Keratinocyte (primary cell): ENCODE measurements at regions not wholly inside any gene's neighbourhood (a gene's known extent, or its start where the extent isn't known, plus 50 kb on each side); places are given as distances from the start of the nearest gene placed in this dataset.

Experiments used
- DNase-seq: peaks from one replicate; pipeline ENCODE4 v3.0.0-alpha.2; 2011; ENCODE audit warnings: low read depth, missing footprints, low spot score
- FAIRE-seq: peaks from 2 replicates; lab custom pipeline; 2011; peaks lifted over from hg19 to GRCh38; lab: Jason Lieb, UNC
- H2AFZ ChIP-seq: 2 replicates; pipeline ENCODE4 v1.6.0; 2012; ENCODE audit warnings: low read length, control low read depth, inconsistent platforms; ENCODE audit not compliant: control insufficient read depth
- H3K27ac ChIP-seq: 2 replicates; pipeline ENCODE4 v1.5.1; 2011; ENCODE audit warnings: low read length; ENCODE audit not compliant: control insufficient read depth, insufficient read depth
- H3K27me3 ChIP-seq: 3 replicates; pipeline ENCODE4 v1.6.0; 2011; ENCODE audit warnings: low read length; ENCODE audit not compliant: control insufficient read depth, insufficient read depth; ENCODE audit errors: extremely low read depth
- H3K36me3 ChIP-seq, 2 experiments: 2 replicates in 1 of 2; 3 replicates in 1 of 2; pipeline ENCODE4 v1.5.1; 2011; ENCODE audit warnings: low read length in 2 of 2, mild to moderate bottlenecking in 1 of 2; ENCODE audit not compliant: control insufficient read depth in 2 of 2, insufficient read depth in 2 of 2; ENCODE audit errors: extremely low read depth in 1 of 2
- H3K4me1 ChIP-seq: 3 replicates; pipeline ENCODE4 v1.5.1; 2011; ENCODE audit warnings: low read length; ENCODE audit not compliant: control insufficient read depth, insufficient read depth; ENCODE audit errors: extremely low read depth
- H3K4me2 ChIP-seq: 3 replicates; pipeline ENCODE4 v1.6.0; 2011; ENCODE audit warnings: low read depth, low read length; ENCODE audit not compliant: control insufficient read depth, insufficient read depth; ENCODE audit errors: extremely low read depth
- H3K4me3 ChIP-seq, 3 experiments: fragments of 200-600 bp in 1 of 3; sonication (generic) in 1 of 3; 2 replicates in 2 of 3; 3 replicates in 1 of 3; pipeline ENCODE4 v1.5.1; 2011 to 2016; ENCODE audit warnings: low read length in 3 of 3, mild to moderate bottlenecking in 3 of 3, control low read depth in 2 of 3, inconsistent platforms in 1 of 3, low read depth in 1 of 3, mixed read lengths in 1 of 3, mixed run types in 1 of 3, moderate library complexity in 1 of 3; ENCODE audit not compliant: control insufficient read depth in 2 of 3, insufficient read depth in 2 of 3; ENCODE audit errors: extremely low read depth in 1 of 3
- H3K79me2 ChIP-seq: 2 replicates; pipeline ENCODE4 v1.6.0; 2012; ENCODE audit warnings: low read length; ENCODE audit not compliant: control insufficient read depth, insufficient read depth
- H3K9ac ChIP-seq: 3 replicates; pipeline ENCODE4 v1.6.0; 2011; ENCODE audit warnings: low read length; ENCODE audit not compliant: control insufficient read depth, insufficient read depth; ENCODE audit errors: extremely low read depth
- H3K9me1 ChIP-seq: 3 replicates; pipeline ENCODE4 v1.6.0; 2011; ENCODE audit warnings: low read length; ENCODE audit not compliant: control insufficient read depth, insufficient read depth; ENCODE audit errors: extremely low read depth
- H3K9me3 ChIP-seq: 2 replicates; pipeline ENCODE4 v1.5.1; 2012; ENCODE audit warnings: low read depth, low read length; ENCODE audit not compliant: control insufficient read depth
- H4K20me1 ChIP-seq: 3 replicates; pipeline ENCODE4 v1.6.0; 2011; ENCODE audit warnings: low read length; ENCODE audit not compliant: control insufficient read depth, insufficient read depth; ENCODE audit errors: extremely low read depth
- EZH2 ChIP-seq: IDR thresholded peaks from one replicate; pipeline ENCODE4 v1.6.1; 2012; ENCODE audit warnings: inconsistent platforms, mild to moderate bottlenecking, low read length, moderate library complexity
- dilution Hi-C: fragments of 300-500 bp; cut with MboI; formaldehyde crosslinking; loops from one replicate; pipeline ENCODE4 v1.7.0; 2020; ENCODE audit warnings: low sequenced_read_pairs; ENCODE audit not compliant: extremely low pct_ligation_motif_present
- TF ChIP-seq, protein P1 (sequence below), 3 experiments: IDR thresholded peaks in 1 of 3; conservative IDR thresholded peaks in 1 of 3; optimal IDR thresholded peaks in 1 of 3; 2 replicates in 2 of 3; 3 replicates in 1 of 3; pipeline versions ENCODE3 to v1.5.1; 2011; ENCODE audit warnings: low read length in 3 of 3, mild to moderate bottlenecking in 3 of 3, moderate library complexity in 2 of 3, control low read depth in 1 of 3, inconsistent platforms in 1 of 3; ENCODE audit not compliant: insufficient read depth in 2 of 3; ENCODE audit errors: extremely low read depth in 1 of 3

GRCh38 chr21:22993144-22993543 is 1994.9 kb downstream of the NCAM2 start:
- Histone ChIP-seq H2AFZ (no peak overlapping the region), H3K4me2 (no peak overlapping the region), H3K36me3 (no peaks in the 10 kb centered on the region), H3K4me1 (no peaks in the 10 kb centered on the region), H3K9ac (no peak overlapping the region), H3K9me3 (peaks cover 2% of the 10 kb centered on the region), H3K4me3 (no peak overlapping the region), H4K20me1 (no peaks in the 10 kb centered on the region), H3K27me3 (no peaks in the 10 kb centered on the region), H3K27ac (no peak overlapping the region), H3K79me2 (no peaks in the 10 kb centered on the region), H3K9me1 (no peaks in the 10 kb centered on the region)
- DNase-seq (no peak), FAIRE-seq (no peak)
- TF ChIP-seq, protein P1, sequence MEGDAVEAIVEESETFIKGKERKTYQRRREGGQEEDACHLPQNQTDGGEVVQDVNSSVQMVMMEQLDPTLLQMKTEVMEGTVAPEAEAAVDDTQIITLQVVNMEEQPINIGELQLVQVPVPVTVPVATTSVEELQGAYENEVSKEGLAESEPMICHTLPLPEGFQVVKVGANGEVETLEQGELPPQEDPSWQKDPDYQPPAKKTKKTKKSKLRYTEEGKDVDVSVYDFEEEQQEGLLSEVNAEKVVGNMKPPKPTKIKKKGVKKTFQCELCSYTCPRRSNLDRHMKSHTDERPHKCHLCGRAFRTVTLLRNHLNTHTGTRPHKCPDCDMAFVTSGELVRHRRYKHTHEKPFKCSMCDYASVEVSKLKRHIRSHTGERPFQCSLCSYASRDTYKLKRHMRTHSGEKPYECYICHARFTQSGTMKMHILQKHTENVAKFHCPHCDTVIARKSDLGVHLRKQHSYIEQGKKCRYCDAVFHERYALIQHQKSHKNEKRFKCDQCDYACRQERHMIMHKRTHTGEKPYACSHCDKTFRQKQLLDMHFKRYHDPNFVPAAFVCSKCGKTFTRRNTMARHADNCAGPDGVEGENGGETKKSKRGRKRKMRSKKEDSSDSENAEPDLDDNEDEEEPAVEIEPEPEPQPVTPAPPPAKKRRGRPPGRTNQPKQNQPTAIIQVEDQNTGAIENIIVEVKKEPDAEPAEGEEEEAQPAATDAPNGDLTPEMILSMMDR (optimal IDR thresholded peaks at IDR 0.05 in 1 of 3, IDR thresholded peaks at IDR 0.05 in 1 of 3, conservative IDR thresholded peaks at IDR 0.05 in 1 of 3; ENCODE audit: extremely low read depth in 1 of 3, insufficient read depth in 2 of 3, low read length in 3 of 3) = no peak
- TF ChIP-seq EZH2 = no peak
- dilution Hi-C loops = no loop called here

DNA sequence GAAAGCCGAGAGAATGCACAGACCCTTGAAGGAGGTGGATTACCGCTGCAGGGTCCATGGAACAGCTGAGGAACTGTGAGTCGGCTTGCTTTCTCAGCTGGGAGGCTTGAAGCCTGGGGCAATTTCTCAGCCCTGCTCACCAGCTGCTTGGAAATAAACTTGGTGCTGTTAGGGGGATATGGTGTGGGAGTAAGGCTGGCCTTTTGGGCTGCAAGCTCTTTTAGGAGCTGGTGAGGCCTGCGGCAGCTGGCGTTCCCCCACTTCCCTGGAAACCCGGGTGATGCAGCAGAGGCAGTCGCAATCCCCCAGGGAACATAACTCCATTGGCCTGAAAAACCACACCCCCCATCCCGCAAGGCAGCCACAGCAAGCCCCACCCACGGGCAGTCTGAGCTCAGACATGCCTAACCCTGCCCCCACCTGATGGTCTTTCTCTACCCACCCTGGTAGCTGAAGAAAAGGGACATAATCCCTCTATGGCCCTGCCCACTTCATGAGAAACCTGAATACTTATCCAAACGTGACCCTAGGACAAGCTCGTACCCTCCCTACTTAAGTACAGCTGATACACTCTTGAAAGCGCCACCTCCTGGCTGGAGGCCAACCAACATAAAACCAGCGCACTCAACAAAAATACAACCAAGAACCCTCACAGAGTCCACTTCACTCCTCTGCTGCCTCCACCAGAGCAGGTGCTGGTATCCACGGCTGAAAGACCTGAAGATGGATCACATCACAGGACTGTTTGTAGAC is 1995.8 kb downstream of the NCAM2 start:
- no peaks in the 10 kb centered on the region for H3K36me3 ChIP-seq
- peaks cover 2% of the 10 kb centered on the region for H3K9me3 ChIP-seq
- no peaks in the 10 kb centered on the region for H3K27me3 ChIP-seq
- H3K4me2 ChIP-seq = no peak overlapping the region
- no peak for TF ChIP-seq EZH2
- TF ChIP-seq, protein P1 (optimal IDR thresholded peaks at IDR 0.05 in 1 of 3, IDR thresholded peaks at IDR 0.05 in 1 of 3, conservative IDR thresholded peaks at IDR 0.05 in 1 of 3; ENCODE audit: extremely low read depth in 1 of 3, insufficient read depth in 2 of 3, low read length in 3 of 3) = no peak
- dilution Hi-C loops = no loop called here
- no peak overlapping the region for H3K4me3 ChIP-seq
- no peak overlapping the region for H3K27ac ChIP-seq
- no peaks in the 10 kb centered on the region for H3K79me2 ChIP-seq
- no peaks in the 10 kb centered on the region for H3K9me1 ChIP-seq
- no peak overlapping the region for H3K9ac ChIP-seq
- no peak for FAIRE-seq
- H4K20me1 ChIP-seq = no peaks in the 10 kb centered on the region
- H3K4me1 ChIP-seq = no peaks in the 10 kb centered on the region
- no peak overlapping the region for H2AFZ ChIP-seq
- no peak for DNase-seq
